H1 (cell line): ENCODE measurements at regions not wholly inside any gene's neighbourhood (a gene's known extent, or its start where the extent isn't known, plus 50 kb on each side); places are given as distances from the start of the nearest gene placed in this dataset.

Experiments
- CTCF ChIA-PET: fragments of 300-600 bp; sonication (Branson Sonifier 250); formaldehyde crosslinking; loops from one replicate; lab custom pipeline; 2021; ENCODE audit not compliant: partially characterized antibody; lab: Charles Lee
- POLR2A ChIA-PET: fragments of 300-600 bp; sonication (Branson Sonifier 250); formaldehyde crosslinking; loops from one replicate; lab custom pipeline; 2021; ENCODE audit warnings: inconsistent platforms; ENCODE audit not compliant: partially characterized antibody; lab: Charles Lee
- DNase-seq, 2 experiments: peaks; one replicate each; pipeline versions ENCODE4 v3.0.0 to v3.0.0-alpha.2; 2010 to 2022; ENCODE audit warnings: low spot score in 2 of 2, low read depth in 1 of 2, mixed read lengths in 1 of 2
- FAIRE-seq: peaks from 2 replicates; lab custom pipeline; 2011; peaks lifted over from hg19 to GRCh38; lab: Jason Lieb, UNC
- H2AFZ ChIP-seq: 2 replicates; pipeline ENCODE4 v1.8.1; 2012; ENCODE audit warnings: low read length, inconsistent platforms
- H2AK5ac ChIP-seq: 2 replicates; pipeline ENCODE4 v1.6.1; 2013; ENCODE audit warnings: low read depth, low read length
- H2BK120ac ChIP-seq: replicated peaks from 2 replicates; pipeline ENCODE3; 2013; ENCODE audit warnings: low read depth, low read length, inconsistent platforms
- H2BK12ac ChIP-seq: 2 replicates; pipeline ENCODE4 v1.6.1; 2013; ENCODE audit warnings: low read depth, low read length
- H2BK15ac ChIP-seq: 2 replicates; pipeline ENCODE4 v1.6.1; 2013; ENCODE audit warnings: low read length
- H2BK20ac ChIP-seq: 2 replicates; pipeline ENCODE4 v1.6.1; 2013; ENCODE audit warnings: low read length
- H2BK5ac ChIP-seq: 2 replicates; pipeline ENCODE4 v1.6.1; 2013; ENCODE audit warnings: low read depth, low read length
- H3K14ac ChIP-seq: 2 replicates; pipeline ENCODE4 v1.6.1; 2013; ENCODE audit warnings: inconsistent platforms; ENCODE audit not compliant: insufficient read length
- H3K18ac ChIP-seq: 2 replicates; pipeline ENCODE4 v1.6.1; 2013; ENCODE audit warnings: low read length; ENCODE audit errors: extremely low read depth
- H3K23ac ChIP-seq: 2 replicates; pipeline ENCODE4 v1.6.1; 2013; ENCODE audit warnings: inconsistent platforms; ENCODE audit not compliant: insufficient read length
- H3K23me2 ChIP-seq: 2 replicates; pipeline ENCODE4 v1.6.1; 2013; ENCODE audit warnings: low read depth, low read length
- H3K27ac ChIP-seq: 2 replicates; pipeline ENCODE4 v1.6.1; 2011; ENCODE audit warnings: low read depth, low read length, inconsistent platforms
- H3K27me3 ChIP-seq, 4 experiments: replicated peaks in 1 of 4; 1 replicate in 1 of 4; 2 replicates in 3 of 4; pipeline versions ENCODE4 v1.6.1 to v1.8.1; 2011 to 2013; ENCODE audit warnings: low read length in 3 of 4, mild to moderate bottlenecking in 3 of 4, inconsistent platforms in 2 of 4, mixed read lengths in 2 of 4, moderate library complexity in 1 of 4; ENCODE audit not compliant: control insufficient read depth in 3 of 4, insufficient read depth in 3 of 4; ENCODE audit errors: extremely low read depth in 1 of 4
- H3K36me3 ChIP-seq, 4 experiments: 2 replicates each; pipeline versions ENCODE4 v1.6.1 to v1.8.1; 2011 to 2013; ENCODE audit warnings: mild to moderate bottlenecking in 4 of 4, low read length in 3 of 4, moderate library complexity in 2 of 4, control low read depth in 1 of 4, inconsistent platforms in 1 of 4; ENCODE audit not compliant: insufficient read depth in 4 of 4, control insufficient read depth in 2 of 4
- H3K4ac ChIP-seq: replicated peaks from 2 replicates; pipeline ENCODE3; 2013; ENCODE audit warnings: low read length, low read depth, mixed read lengths, inconsistent platforms; ENCODE audit not compliant: insufficient read length
- H3K4me1 ChIP-seq, 4 experiments: replicated peaks in 1 of 4; 1 replicate in 1 of 4; 2 replicates in 3 of 4; pipeline versions ENCODE4 v1.6.1 to v1.8.1; 2011 to 2013; ENCODE audit warnings: low read length in 3 of 4, inconsistent platforms in 2 of 4, mixed read lengths in 1 of 4; ENCODE audit not compliant: insufficient read depth in 4 of 4, control insufficient read depth in 3 of 4
- H3K4me2 ChIP-seq, 2 experiments: 2 replicates each; pipeline versions ENCODE4 v1.6.1 to v1.8.1; 2011 to 2013; ENCODE audit warnings: low read depth in 2 of 2, low read length in 2 of 2, control low read depth in 1 of 2, inconsistent platforms in 1 of 2, mild to moderate bottlenecking in 1 of 2; ENCODE audit not compliant: insufficient read depth in 1 of 2
- H3K4me3 ChIP-seq, 4 experiments: fragments of 200-600, 300-600 bp in 1 of 4; sonication (generic), shearing (Covaris generic), sonication (Bioruptor Twin) in 1 of 4; 2 replicates each; pipeline versions ENCODE4 v1.5.1 to v1.8.1; 2011 to 2016; ENCODE audit warnings: low read length in 4 of 4, low read depth in 3 of 4, control low read depth in 2 of 4, inconsistent platforms in 2 of 4, mild to moderate bottlenecking in 2 of 4, mixed read lengths in 1 of 4, moderate library complexity in 1 of 4; ENCODE audit not compliant: insufficient read depth in 2 of 4; ENCODE audit errors: extremely low read depth in 1 of 4
- H3K56ac ChIP-seq: replicated peaks from 2 replicates; pipeline ENCODE3; 2013; ENCODE audit warnings: low read depth, mild to moderate bottlenecking, mixed read lengths, low read length, inconsistent platforms; ENCODE audit not compliant: insufficient read length
- H3K79me1 ChIP-seq: 2 replicates; pipeline ENCODE4 v1.6.1; 2013; ENCODE audit warnings: low read depth, low read length, control low read depth
- H3K79me2 ChIP-seq, 2 experiments: 2 replicates each; pipeline versions ENCODE4 v1.6.1 to v1.8.1; 2012 to 2013; ENCODE audit warnings: low read length in 2 of 2, mild to moderate bottlenecking in 2 of 2, inconsistent platforms in 1 of 2; ENCODE audit not compliant: insufficient read depth in 2 of 2, control insufficient read depth in 1 of 2
- H3K9ac ChIP-seq, 4 experiments: replicated peaks in 1 of 4; 1 replicate in 1 of 4; 2 replicates in 3 of 4; pipeline versions ENCODE4 v1.6.1 to v1.8.1; 2011 to 2013; ENCODE audit warnings: low read depth in 3 of 4, low read length in 3 of 4, control low read depth in 2 of 4, mild to moderate bottlenecking in 2 of 4, moderate library complexity in 2 of 4, inconsistent platforms in 1 of 4; ENCODE audit errors: extremely low read depth in 1 of 4
- H3K9me3 ChIP-seq, 2 experiments: 2 replicates each; pipeline versions ENCODE4 v1.6.1 to v1.8.1; 2012 to 2013; ENCODE audit warnings: mild to moderate bottlenecking in 2 of 2, moderate library complexity in 2 of 2, control low read depth in 1 of 2, inconsistent platforms in 1 of 2, low read depth in 1 of 2, low read length in 1 of 2, mixed read lengths in 1 of 2; ENCODE audit not compliant: insufficient read depth in 2 of 2
- H4K20me1 ChIP-seq, 2 experiments: replicated peaks in 1 of 2; 2 replicates each; pipeline versions ENCODE3 to v1.8.1; 2011 to 2013; ENCODE audit warnings: inconsistent platforms in 2 of 2, low read length in 2 of 2, mild to moderate bottlenecking in 1 of 2; ENCODE audit not compliant: insufficient read depth in 2 of 2, control insufficient read depth in 1 of 2
- H4K5ac ChIP-seq: 2 replicates; pipeline ENCODE4 v1.6.1; 2013; ENCODE audit warnings: low read length, low read depth, mixed read lengths, inconsistent platforms; ENCODE audit not compliant: insufficient read length
- H4K8ac ChIP-seq: 2 replicates; pipeline ENCODE4 v1.8.0; 2013; ENCODE audit warnings: mild to moderate bottlenecking, moderate library complexity, low read length, inconsistent platforms; ENCODE audit not compliant: insufficient read depth; ENCODE audit errors: extremely low read depth
- H4K91ac ChIP-seq: replicated peaks from 2 replicates; pipeline ENCODE3; 2013; ENCODE audit warnings: low read length, mixed read lengths, inconsistent platforms; ENCODE audit not compliant: insufficient read length
- BACH1 ChIP-seq: IDR thresholded peaks from 2 replicates; pipeline ENCODE4 v1.6.1; 2012; ENCODE audit warnings: low read length, improper control_type of control experiment
- CHD1 ChIP-seq: IDR thresholded peaks from 2 replicates; pipeline ENCODE4 v1.6.1; 2012; ENCODE audit warnings: low read depth, low read length, improper control_type of control experiment
- FOSL1 ChIP-seq: IDR thresholded peaks from 2 replicates; pipeline ENCODE4 v1.6.1; 2011; ENCODE audit warnings: mild to moderate bottlenecking, low read depth, low read length, moderate library complexity; ENCODE audit not compliant: insufficient read depth
- NANOG ChIP-seq: IDR thresholded peaks from 2 replicates; pipeline ENCODE4 v1.6.1; 2011; ENCODE audit warnings: low read length, low read depth, mild to moderate bottlenecking, inconsistent platforms; ENCODE audit not compliant: insufficient read depth, poor library complexity, severe bottlenecking
- RAD21 ChIP-seq, 2 experiments: IDR thresholded peaks in 1 of 2; conservative IDR thresholded peaks in 1 of 2; 2 replicates each; pipeline ENCODE4 v1.6.1; 2011; ENCODE audit warnings: low read depth in 2 of 2, low read length in 2 of 2, improper control_type of control experiment in 1 of 2, inconsistent platforms in 1 of 2, mild to moderate bottlenecking in 1 of 2, moderate library complexity in 1 of 2
- TAF1 ChIP-seq: IDR thresholded peaks from 2 replicates; pipeline ENCODE4 v1.6.1; 2011; ENCODE audit warnings: mild to moderate bottlenecking, low read depth, low read length
- WGBS, 2 experiments: shearing (Covaris generic) in 1 of 2; methylation state at CpG; one replicate each; pipeline versions ENCODE4 v1.1.6 to v1.1.7; 2013 to 2015; ENCODE audit warnings: low lambda C conversion rate in 2 of 2, mixed read lengths in 2 of 2, inconsistent platforms in 1 of 2, low coverage in 1 of 2, missing lambda C conversion rate in 1 of 2; ENCODE audit not compliant: insufficient replicate concordance in 2 of 2, insufficient coverage in 1 of 2, insufficient read length in 1 of 2; ENCODE audit errors: extremely low coverage in 1 of 2, missing lambda C conversion rate in 1 of 2; 5-methylcytosine and 5-hydroxymethylcytosine counted together
- TF ChIP-seq, protein P1 (sequence below), 3 experiments: IDR thresholded peaks; 1 replicate in 2 of 3; 2 replicates in 1 of 3; pipeline versions ENCODE4 v1.5.1 to v1.6.1; 2011; ENCODE audit warnings: low read length in 3 of 3, mild to moderate bottlenecking in 3 of 3, inconsistent platforms in 2 of 3, low read depth in 1 of 3, moderate library complexity in 1 of 3; ENCODE audit not compliant: insufficient read depth in 1 of 3; ENCODE audit errors: control extremely low read depth in 1 of 3
- TF ChIP-seq, protein P2 (sequence below): IDR thresholded peaks from 2 replicates; pipeline ENCODE4 v1.6.1; 2012; ENCODE audit warnings: inconsistent platforms

DNA sequence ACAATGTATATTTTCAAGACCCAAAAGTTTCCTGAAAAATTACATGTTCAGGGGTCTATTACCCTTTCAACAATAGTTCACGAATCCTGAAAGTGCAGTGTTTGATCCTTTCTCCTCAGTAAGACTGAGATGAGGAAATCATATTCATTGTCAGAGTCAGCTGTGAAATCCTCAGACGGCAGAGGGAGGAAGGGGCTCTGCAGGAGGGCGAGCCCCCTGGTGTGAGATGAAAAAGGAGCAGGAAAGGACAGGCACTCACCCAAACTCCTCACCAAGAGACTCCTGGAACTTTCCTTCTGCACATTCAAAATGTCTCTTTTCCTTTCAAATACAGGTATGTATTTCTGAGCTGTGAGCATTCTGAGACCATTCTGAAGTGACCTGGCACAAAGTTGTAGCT lies 150.3 kb upstream of the HABP2 start:
- no peak overlapping the region for H3K4ac ChIP-seq
- no peak overlapping the region for H3K14ac ChIP-seq
- H3K23me2 ChIP-seq: 0 out of 2 replicates have a peak, but pooled peaks cover 2% of the 10 kb centered on the region
- no peak overlapping the region for H3K56ac ChIP-seq
- no peak overlapping the region for H2BK5ac ChIP-seq
- no peaks in the 10 kb centered on the region for H3K79me1 ChIP-seq
- no peaks in the 10 kb centered on the region; a peak in 1 of 7 replicates for H3K27me3 ChIP-seq
- no peaks in the 10 kb centered on the region for H3K79me2 ChIP-seq
- no peak overlapping the region for H2BK20ac ChIP-seq
- no peak overlapping the region for H3K4me2 ChIP-seq
- POLR2A ChIA-PET: no interaction called here
- no peak overlapping the region for H3K23ac ChIP-seq
- no peak overlapping the region for H2BK12ac ChIP-seq
- H3K4me1 ChIP-seq: peaks cover 2 to 9% (median 4%) of the 10 kb centered on the region in 4 experiments; a peak in 6 of 7 replicates
- no peak overlapping the region for H4K5ac ChIP-seq
- H4K20me1 ChIP-seq: no peaks in the 10 kb centered on the region
- H2BK15ac ChIP-seq: no peak overlapping the region
- no peak overlapping the region for H4K8ac ChIP-seq
- no peak overlapping the region for H3K18ac ChIP-seq
- TF ChIP-seq, protein P1, sequence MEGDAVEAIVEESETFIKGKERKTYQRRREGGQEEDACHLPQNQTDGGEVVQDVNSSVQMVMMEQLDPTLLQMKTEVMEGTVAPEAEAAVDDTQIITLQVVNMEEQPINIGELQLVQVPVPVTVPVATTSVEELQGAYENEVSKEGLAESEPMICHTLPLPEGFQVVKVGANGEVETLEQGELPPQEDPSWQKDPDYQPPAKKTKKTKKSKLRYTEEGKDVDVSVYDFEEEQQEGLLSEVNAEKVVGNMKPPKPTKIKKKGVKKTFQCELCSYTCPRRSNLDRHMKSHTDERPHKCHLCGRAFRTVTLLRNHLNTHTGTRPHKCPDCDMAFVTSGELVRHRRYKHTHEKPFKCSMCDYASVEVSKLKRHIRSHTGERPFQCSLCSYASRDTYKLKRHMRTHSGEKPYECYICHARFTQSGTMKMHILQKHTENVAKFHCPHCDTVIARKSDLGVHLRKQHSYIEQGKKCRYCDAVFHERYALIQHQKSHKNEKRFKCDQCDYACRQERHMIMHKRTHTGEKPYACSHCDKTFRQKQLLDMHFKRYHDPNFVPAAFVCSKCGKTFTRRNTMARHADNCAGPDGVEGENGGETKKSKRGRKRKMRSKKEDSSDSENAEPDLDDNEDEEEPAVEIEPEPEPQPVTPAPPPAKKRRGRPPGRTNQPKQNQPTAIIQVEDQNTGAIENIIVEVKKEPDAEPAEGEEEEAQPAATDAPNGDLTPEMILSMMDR (IDR thresholded peaks at IDR 0.05; ENCODE audit: control extremely low read depth in 1 of 3, insufficient read depth in 1 of 3, low read depth in 1 of 3, low read length in 3 of 3): no peak
- TF ChIP-seq BACH1 (no peak), CHD1 (no peak), TAF1 (no peak), NANOG (no peak), FOSL1 (no peak), RAD21 (IDR thresholded peaks at IDR 0.05 in 1 of 2, conservative IDR thresholded peaks at IDR 0.05 in 1 of 2; ENCODE audit: low read depth in 2 of 2, low read length in 2 of 2) (no peak)
- TF ChIP-seq, protein P2, sequence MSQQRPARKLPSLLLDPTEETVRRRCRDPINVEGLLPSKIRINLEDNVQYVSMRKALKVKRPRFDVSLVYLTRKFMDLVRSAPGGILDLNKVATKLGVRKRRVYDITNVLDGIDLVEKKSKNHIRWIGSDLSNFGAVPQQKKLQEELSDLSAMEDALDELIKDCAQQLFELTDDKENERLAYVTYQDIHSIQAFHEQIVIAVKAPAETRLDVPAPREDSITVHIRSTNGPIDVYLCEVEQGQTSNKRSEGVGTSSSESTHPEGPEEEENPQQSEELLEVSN: no peak
- 36% methylated on average over 3 of the region's 3 CpGs; no CpG with 5 or more reads in 1 of the 2 experiments for WGBS, 2 experiments
- DNase-seq (no peak), FAIRE-seq (no peak)
- H2AK5ac ChIP-seq: no peak overlapping the region
- H2AFZ ChIP-seq: no peak overlapping the region
- no peaks in the 10 kb centered on the region for H3K36me3 ChIP-seq
- H2BK120ac ChIP-seq: no peak overlapping the region
- no peak overlapping the region for H4K91ac ChIP-seq
- H3K9me3 ChIP-seq: no peaks in the 10 kb centered on the region
- CTCF ChIA-PET: interaction anchor here (0.9 to 1.6 kb wide), 2 partner anchors 15 to 17 kb away, joined by 6 to 8 read pairs; no protein-coding TSS in a partner anchor
- no peak overlapping the region for H3K27ac ChIP-seq
- no peak overlapping the region for H3K4me3 ChIP-seq
- H3K9ac ChIP-seq: no peak overlapping the region
